ENCODE measurements at regions not wholly inside any gene's neighbourhood (a gene's known extent, or its start where the extent isn't known, plus 50 kb on each side); places are given as distances from the start of the nearest gene placed in this dataset.
"Not testable (repeated sequence)": the region's sequence is repeated elsewhere in the genome, so short reads cannot be mapped to it uniquely, and the experiment has no call there.

DNA sequence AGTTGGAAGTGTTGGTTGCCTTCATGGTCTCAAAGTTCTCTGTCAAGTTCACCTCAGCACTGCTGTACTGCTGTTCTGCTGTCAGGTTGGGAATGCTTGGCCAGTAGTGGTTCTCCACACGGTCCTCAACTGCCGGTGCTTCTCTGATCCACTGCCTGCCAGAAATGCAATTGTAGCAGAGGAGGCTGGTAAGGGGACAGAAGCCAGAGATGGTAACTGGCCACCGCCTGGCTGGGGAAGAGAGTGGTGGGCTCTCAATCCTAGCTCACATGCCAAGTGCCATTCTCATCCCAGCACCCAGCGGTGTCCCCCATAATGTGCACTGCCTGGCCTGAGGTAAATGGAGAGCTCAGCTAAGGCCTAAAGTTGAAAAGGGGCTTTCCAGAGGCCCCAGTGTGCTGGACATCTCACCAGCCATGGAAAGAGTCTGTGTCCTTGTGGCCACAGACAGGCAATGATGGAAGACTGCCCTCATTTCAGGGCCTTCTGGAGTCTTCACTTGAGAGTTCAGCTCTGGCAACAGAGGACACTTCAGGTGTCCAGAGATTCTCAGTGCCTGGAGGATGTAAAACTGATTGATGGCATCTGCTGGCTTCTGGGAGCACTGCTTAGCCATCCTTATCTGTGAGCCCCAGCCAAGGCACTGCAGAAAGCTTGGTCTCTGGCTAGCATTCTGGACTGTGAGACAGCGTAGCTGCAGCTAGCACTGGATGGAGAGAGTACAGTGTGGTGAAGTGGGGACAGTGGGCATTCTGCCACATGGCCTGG lies 4229.7 kb upstream of the OR11H1 start:
- TF ChIP-seq CBX5 (IDR thresholded peaks at IDR 0.05; ENCODE audit: low read depth, low read length); TEAD4 (IDR thresholded peaks at IDR 0.05; ENCODE audit: low read depth, low read length); POLR2A (IDR thresholded peaks at IDR 0.05; ENCODE audit: control extremely low read depth in 1 of 2, low read depth in 2 of 2, low read length in 2 of 2): not testable (repeated sequence)
